Epithelial cell of proximal tubule (primary cell): ENCODE measurements at regions not wholly inside any gene's neighbourhood (a gene's known extent, or its start where the extent isn't known, plus 50 kb on each side); places are given as distances from the start of the nearest gene placed in this dataset.

Experiments
- DNase-seq: peaks from one replicate; pipeline ENCODE4 v3.0.0-alpha.2; 2011; ENCODE audit warnings: low read depth
- H3K4me3 ChIP-seq: 2 replicates; pipeline ENCODE4 v1.5.1; 2011; ENCODE audit warnings: low read depth, mild to moderate bottlenecking, low read length
- CTCF ChIP-seq: conservative IDR thresholded peaks from 2 replicates; pipeline ENCODE4 v1.5.1; 2012; ENCODE audit warnings: low read depth, mild to moderate bottlenecking, low read length

- no peak for DNase-seq
- no peak for TF ChIP-seq CTCF
These were observed 1330.4 kb downstream of the XPNPEP1 start for GRCh38 chr10:108592956-108593355.

GRCh38 chr10:108591417-108591816, 1331.9 kb downstream of the XPNPEP1 start:
- no peak for TF ChIP-seq CTCF
- no peak for DNase-seq
- H3K4me3 ChIP-seq, result no peak overlapping the region

More at GRCh38 chr10:108592956-108593355, 1330.4 kb downstream of the XPNPEP1 start:
- H3K4me3 ChIP-seq, result no peak overlapping the region

GRCh38 chr10:108586424-108586823, 1336.9 kb downstream of the XPNPEP1 start:
- no peak for TF ChIP-seq CTCF
- no peak for DNase-seq

GRCh38 chr10:108583877-108584276, 1339.4 kb downstream of the XPNPEP1 start:
- no peak for DNase-seq

More at GRCh38 chr10:108586424-108586823, 1336.9 kb downstream of the XPNPEP1 start:
- H3K4me3 ChIP-seq, result no peak overlapping the region

GRCh38 chr10:108582888-108583287, 1340.4 kb downstream of the XPNPEP1 start:
- TF ChIP-seq CTCF, result no peak
- no peak overlapping the region for H3K4me3 ChIP-seq
- DNase-seq, result no peak

More at GRCh38 chr10:108583877-108584276, 1339.4 kb downstream of the XPNPEP1 start:
- no peak for TF ChIP-seq CTCF
- H3K4me3 ChIP-seq, result no peak overlapping the region

- DNase-seq, result no peak
- no peak for TF ChIP-seq CTCF
- no peak overlapping the region for H3K4me3 ChIP-seq
These were observed 1340.9 kb downstream of the XPNPEP1 start for GRCh38 chr10:108582387-108582786.

- TF ChIP-seq CTCF, result no peak
- no peak overlapping the region for H3K4me3 ChIP-seq
- DNase-seq, result no peak
These were observed 1345.1 kb downstream of the XPNPEP1 start for GRCh38 chr10:108578258-108578657.
